ENCODE measurements at regions not wholly inside any gene's neighbourhood (a gene's known extent, or its start where the extent isn't known, plus 50 kb on each side); places are given as distances from the start of the nearest gene placed in this dataset.

- Histone ChIP-seq H3K27ac (ENCODE audit: low read depth in 2 of 2, low read length in 1 of 2) (no peak overlapping the region), H3K79me2 (ENCODE audit: insufficient read depth) (no peaks in the 10 kb centered on the region), H3K4me1 (ENCODE audit: control insufficient read depth in 1 of 2, insufficient read depth in 2 of 2, low read depth in 1 of 2, low read length in 1 of 2) (peaks cover 0 to 8% of the 10 kb centered on the region in 2 experiments; a peak in 2 of 4 replicates), H3K27me3 (ENCODE audit: insufficient read depth) (peaks cover 25% of the 10 kb centered on the region; the same call in 1 of the 2 replicates), H4K20me1 (ENCODE audit: insufficient read depth) (no peaks in the 10 kb centered on the region), H2AFZ (ENCODE audit: low read depth) (no peak overlapping the region), H3K9me3 (no peaks in the 10 kb centered on the region), H3K4me2 (no peak overlapping the region), H3K9me2 (no peaks in the 10 kb centered on the region), H3K4me3 (ENCODE audit: low read depth in 2 of 2, low read length in 1 of 2) (no peak overlapping the region), H3K9ac (no peak overlapping the region), H3F3A (replicated peaks; ENCODE audit: insufficient read depth) (no peaks in the 10 kb centered on the region), H3K36me3 (replicated peaks in 1 of 2; ENCODE audit: control insufficient read depth in 1 of 2, insufficient read depth in 2 of 2, low read length in 1 of 2) (no peaks in the 10 kb centered on the region)
- DNase-seq: no peak
- POLR2A ChIA-PET: no interaction called here
- TF ChIP-seq TEAD4 (IDR thresholded peaks at IDR 0.05; ENCODE audit: borderline replicate concordance, insufficient read depth) (no peak), IRF3 (IDR thresholded peaks at IDR 0.05; ENCODE audit: low read depth, low read length) (no peak), REST (IDR thresholded peaks at IDR 0.05; ENCODE audit: low read depth, low read length) (no peak), ZBTB33 (IDR thresholded peaks at IDR 0.05; ENCODE audit: borderline replicate concordance, low read depth) (no peak), SMC3 (IDR thresholded peaks at IDR 0.05; ENCODE audit: low read depth, low read length) (no peak), FOXM1 (IDR thresholded peaks at IDR 0.05; ENCODE audit: low read depth) (no peak), RFX5 (IDR thresholded peaks at IDR 0.05; ENCODE audit: low read length) (no peak), RXRA (IDR thresholded peaks at IDR 0.05; ENCODE audit: borderline replicate concordance, low read depth) (no peak), RAD21 (IDR thresholded peaks at IDR 0.05; ENCODE audit: low read length) (no peak), MEF2A (IDR thresholded peaks at IDR 0.05; ENCODE audit: borderline replicate concordance, low read depth) (no peak), CTCF (IDR thresholded peaks at IDR 0.05) (no peak), USF1 (IDR thresholded peaks at IDR 0.05; ENCODE audit: borderline replicate concordance, low read depth) (no peak)
- CTCF ChIA-PET: interaction anchor here (1.3 to 14.2 kb wide), 5 partner anchors 11 to 400 kb away, joined by 3 to 302 read pairs (median 5); partner anchors contain the start of gene CHST1
- 65% methylated on average over 5 of the region's 5 CpGs for WGBS (ENCODE audit: low lambda C conversion rate)
Measured at GRCh38 chr11:45368697-45369096, 82.6 kb upstream of the SYT13 start.
